Tibial artery (tissue), 4 donors: ENCODE measurements at regions not wholly inside any gene's neighbourhood (a gene's known extent, or its start where the extent isn't known, plus 50 kb on each side); places are given as distances from the start of the nearest gene placed in this dataset.

Source experiments
- DNase-seq, 2 donors: peaks; one replicate each; pipeline ENCODE4 v3.0.0-alpha.2; 2019
- H3K27ac ChIP-seq, 2 donors: fragments of 200-600 bp; sonication (generic) in 1 of 2; 1 replicate in 1 of 2; 2 replicates in 1 of 2; pipeline ENCODE4 v1.5.1; 2018 to 2019; ENCODE audit warnings: mild to moderate bottlenecking in 1 of 2
- H3K27me3 ChIP-seq, 2 donors: fragments of 200-600 bp; sonication (generic) in 1 of 2; one replicate each; pipeline versions ENCODE4 v1.5.1 to v1.6.0; 2016 to 2019
- H3K36me3 ChIP-seq, 3 donors: fragments of 200-600 bp; sonication (generic) in 2 of 3; one replicate each; pipeline ENCODE4 v1.5.1; 2016 to 2019; ENCODE audit warnings: mild to moderate bottlenecking in 2 of 3
- H3K4me1 ChIP-seq, 4 donors: fragments of 200-600 bp; sonication (generic) in 2 of 4; 1 replicate in 3 of 4; 2 replicates in 1 of 4; pipeline ENCODE4 v1.5.1; 2016 to 2019
- H3K4me3 ChIP-seq, 2 donors: fragments of 200-600 bp; sonication (generic) in 1 of 2; 1 replicate in 1 of 2; 2 replicates in 1 of 2; pipeline ENCODE4 v1.5.1; 2018 to 2019; ENCODE audit warnings: mild to moderate bottlenecking in 2 of 2
- H3K9me3 ChIP-seq, 3 donors: fragments of 200-600 bp; sonication (generic) in 1 of 3; one replicate each; pipeline ENCODE4 v1.5.1; 2016 to 2019
- CTCF ChIP-seq, 2 experiments: fragments of 200-600 bp in 1 of 2; fragments of 450-650 bp in 1 of 2; IDR thresholded peaks; one replicate each; pipeline ENCODE4 v1.5.1; 2017 to 2019; ENCODE audit warnings: antibody characterized with exemption in 2 of 2, mild to moderate bottlenecking in 1 of 2, moderate library complexity in 1 of 2
- intact Hi-C: fragments of 100-400 bp; cut with DNase I; formaldehyde crosslinking; loops from one replicate; pipeline ENCODE4 v1.15.0; 2023; ENCODE audit warnings: low total_unique reads

GRCh38 chr11:86140334-86140990 is 71.6 kb upstream of the PICALM start:
- H3K9me3 ChIP-seq = no peaks in the 10 kb centered on the region
- H3K4me3 ChIP-seq = no peak overlapping the region
- H3K27ac ChIP-seq = no peak overlapping the region
- no peak for TF ChIP-seq CTCF (IDR thresholded peaks at IDR 0.05)
- intact Hi-C loops = no loop called here
- no peaks in the 10 kb centered on the region for H3K36me3 ChIP-seq
- DNase-seq = no peak
- no peaks in the 10 kb centered on the region for H3K27me3 ChIP-seq
- peaks cover 0 to 26% (median 5%) of the 10 kb centered on the region in 4 donors for H3K4me1 ChIP-seq

- TF ChIP-seq CTCF (IDR thresholded peaks at IDR 0.05) = no peak
- intact Hi-C loops = no loop called here
- Histone ChIP-seq H3K27ac (no peak overlapping the region), H3K36me3 (no peaks in the 10 kb centered on the region), H3K4me3 (no peak overlapping the region), H3K27me3 (no peaks in the 10 kb centered on the region), H3K4me1 (peaks cover 3 to 26% (median 10%) of the 10 kb centered on the region in 4 donors), H3K9me3 (no peaks in the 10 kb centered on the region)
- no peak for DNase-seq
Measured at GRCh38 chr11:86138958-86139357, 70.1 kb upstream of the PICALM start.

GRCh38 chr11:86136538-86136937 is 67.7 kb upstream of the PICALM start:
- Histone ChIP-seq H3K27me3 (no peaks in the 10 kb centered on the region), H3K36me3 (no peaks in the 10 kb centered on the region), H3K4me1 (peaks cover 3 to 26% (median 10%) of the 10 kb centered on the region in 4 donors), H3K9me3 (no peaks in the 10 kb centered on the region), H3K4me3 (no peak overlapping the region), H3K27ac (no peak overlapping the region)
- TF ChIP-seq CTCF (IDR thresholded peaks at IDR 0.05) = no peak
- DNase-seq = no peak
- intact Hi-C loops = no loop called here

DNA sequence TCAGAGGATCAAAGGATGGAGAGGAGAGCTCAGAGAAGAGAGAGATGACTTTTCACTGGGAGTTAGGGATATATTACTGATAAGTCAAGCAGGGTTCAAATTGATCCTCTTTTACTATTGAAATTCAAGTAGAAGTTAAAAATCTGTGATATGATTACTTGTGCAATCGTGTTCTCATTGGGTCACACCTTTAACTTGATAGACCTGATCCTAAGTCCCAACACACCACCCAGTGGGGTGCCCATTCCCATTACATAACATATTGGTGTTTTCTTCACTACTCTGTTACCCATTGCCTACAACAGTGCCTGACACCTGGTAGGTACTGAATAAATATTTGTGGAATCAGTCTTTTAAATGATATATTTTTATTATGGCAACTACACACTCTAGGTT is 66.4 kb upstream of the PICALM start:
- no peak for DNase-seq
- no peak overlapping the region for H3K4me3 ChIP-seq
- no peaks in the 10 kb centered on the region for H3K27me3 ChIP-seq
- peak overlapping the region; percentile 31 for H3K27ac ChIP-seq
- TF ChIP-seq CTCF (IDR thresholded peaks at IDR 0.05) = no peak
- H3K9me3 ChIP-seq = no peaks in the 10 kb centered on the region
- peaks cover 3 to 26% (median 8%) of the 10 kb centered on the region in 4 donors for H3K4me1 ChIP-seq
- H3K36me3 ChIP-seq = no peaks in the 10 kb centered on the region
- intact Hi-C loops = no loop called here

DNA sequence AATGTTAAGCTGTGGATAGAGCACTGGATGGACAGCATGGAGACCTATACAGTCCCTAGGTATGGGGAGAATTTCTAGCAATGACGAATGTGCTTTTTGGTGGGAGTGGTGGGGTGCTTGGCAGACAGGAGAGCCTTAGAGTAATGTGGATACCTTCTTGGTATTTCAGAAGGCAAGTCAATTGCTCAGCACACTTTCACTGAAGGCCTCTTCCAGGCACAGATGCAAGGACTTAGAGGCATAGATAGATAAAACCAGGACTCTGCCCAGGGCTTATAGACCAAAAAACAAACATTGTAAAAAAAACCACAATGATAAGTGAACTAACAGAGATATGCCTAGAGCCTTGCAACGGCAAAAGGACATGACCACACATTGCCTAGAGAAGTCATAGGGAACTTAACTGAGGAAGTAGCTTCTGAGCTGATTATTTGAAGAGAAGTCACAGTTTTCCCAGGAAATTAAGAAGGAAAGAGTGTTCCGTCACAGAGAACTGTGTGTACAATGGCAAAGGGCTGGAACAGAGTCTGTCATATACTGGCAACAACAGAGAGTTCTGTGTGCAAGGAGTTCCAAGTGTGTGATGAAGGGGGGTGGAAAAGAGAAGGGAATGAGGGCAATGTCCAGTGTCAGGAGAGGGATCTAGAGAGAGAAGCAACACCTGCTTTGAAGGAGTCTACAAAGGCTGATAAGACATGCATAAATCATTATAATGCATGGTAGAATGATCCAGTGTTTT is 65.9 kb upstream of the PICALM start:
- Histone ChIP-seq H3K36me3 (no peaks in the 10 kb centered on the region), H3K4me3 (no peak overlapping the region), H3K4me1 (peaks cover 3 to 26% (median 8%) of the 10 kb centered on the region in 4 donors), H3K9me3 (no peaks in the 10 kb centered on the region), H3K27ac (peak overlapping the region; percentile 31), H3K27me3 (no peaks in the 10 kb centered on the region)
- intact Hi-C loops = no loop called here
- DNase-seq = no peak
- no peak for TF ChIP-seq CTCF (IDR thresholded peaks at IDR 0.05)
